Stomach (tissue), 8 donors: ENCODE measurements at regions not wholly inside any gene's neighbourhood (a gene's known extent, or its start where the extent isn't known, plus 50 kb on each side); places are given as distances from the start of the nearest gene placed in this dataset.

Experiments
- DNase-seq, 2 donors: peaks; one replicate each; pipeline versions ENCODE4 v3.0.0 to v3.0.0-alpha.2; 2013 to 2019
- H3K27ac ChIP-seq, 5 donors: fragments of 200-600 bp in 4 of 5; sonication (generic) in 4 of 5; one replicate each; pipeline ENCODE4 v1.5.1; 2013 to 2019; ENCODE audit warnings: mild to moderate bottlenecking in 1 of 5, moderate library complexity in 1 of 5
- H3K27me3 ChIP-seq, 3 donors: fragments of 200-600 bp; sonication (generic); one replicate each; pipeline ENCODE4 v1.5.1; 2017 to 2019; ENCODE audit warnings: mixed run types in 1 of 3
- H3K36me3 ChIP-seq, 4 donors: fragments of 200-600 bp; sonication (generic); 1 replicate in 3 of 4; 2 replicates in 1 of 4; pipeline ENCODE4 v1.5.1; 2016 to 2019
- H3K4me1 ChIP-seq, 4 donors: fragments of 200-600 bp; sonication (generic); one replicate each; pipeline ENCODE4 v1.5.1; 2016 to 2019
- H3K4me3 ChIP-seq, 4 donors: fragments of 200-600 bp; sonication (generic) in 3 of 4; one replicate each; pipeline ENCODE4 v1.5.1; 2016 to 2019; ENCODE audit warnings: mild to moderate bottlenecking in 1 of 4
- H3K9me3 ChIP-seq, 4 donors: fragments of 200-600 bp; sonication (generic); one replicate each; pipeline ENCODE4 v1.5.1; 2016 to 2019
- EP300 ChIP-seq: sonication (generic); formaldehyde crosslinking; IDR thresholded peaks from one replicate; pipeline ENCODE4 v1.6.1; 2017; ENCODE audit warnings: antibody characterized with exemption
- POLR2A ChIP-seq, 4 donors: fragments of 450-650 bp; IDR thresholded peaks; one replicate each; pipeline ENCODE4 v1.6.1; 2016; ENCODE audit warnings: antibody characterized with exemption in 4 of 4, control low read depth in 2 of 4, mild to moderate bottlenecking in 1 of 4, moderate library complexity in 1 of 4
- POLR2AphosphoS5 ChIP-seq, 3 donors: sonication (generic); formaldehyde crosslinking; IDR thresholded peaks; one replicate each; pipeline ENCODE4 v1.6.1; 2016; ENCODE audit warnings: antibody characterized with exemption in 3 of 3
- WGBS, 5 donors: extraction: QIAGEN DNeasy Blood & Tissue Kit in 3 of 5; methylation state at CpG; one replicate each; pipeline versions ENCODE4 v1.1.5 to v1.1.7; 2013 to 2018; 5-methylcytosine and 5-hydroxymethylcytosine counted together
- intact Hi-C: fragments of 100-400 bp; cut with DNase I; formaldehyde crosslinking; loops from one replicate; pipeline ENCODE4 v1.15.1; 2023; ENCODE audit warnings: low total_unique reads
- TF ChIP-seq, protein P1 (sequence below), 7 experiments: fragments of 450-650 bp in 4 of 7; fragments of 200-600 bp in 3 of 7; sonication (generic) in 3 of 7; IDR thresholded peaks; one replicate each; pipeline ENCODE4 v1.5.1; 2016 to 2019; ENCODE audit warnings: antibody characterized with exemption in 7 of 7, control low read depth in 2 of 7, mild to moderate bottlenecking in 1 of 7
- donor health status: healthy with polysubstance abuse.
- donor health status: Bipolar disorder and iron deficiency.
- donor health status: healthy.

DNA sequence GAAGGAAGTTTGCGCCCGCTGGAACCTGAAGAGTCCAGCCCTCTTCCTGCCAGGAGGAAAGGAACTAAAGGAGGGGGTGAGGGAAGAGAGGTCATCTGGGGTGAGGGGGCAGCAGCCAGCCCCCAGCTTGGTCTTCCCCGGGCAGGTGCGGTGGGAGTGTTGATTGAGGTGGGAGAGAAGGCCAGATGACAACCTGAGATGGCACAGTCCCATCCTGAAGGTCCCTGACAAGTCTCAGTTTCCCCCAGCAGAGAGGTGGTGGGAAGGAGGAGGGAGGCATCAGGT is 240.9 kb downstream of the HAUS1 start:
- WGBS, 5 donors, result 81 to 87% (median 84%) methylated on average over 4 of the region's 4 CpGs
- no peaks in the 10 kb centered on the region for H3K9me3 ChIP-seq
- TF ChIP-seq EP300 (no peak), POLR2AphosphoS5 (IDR thresholded peaks at IDR 0.05) (no peak), POLR2A (IDR thresholded peaks at IDR 0.05) (no peak)
- TF ChIP-seq, protein P1, sequence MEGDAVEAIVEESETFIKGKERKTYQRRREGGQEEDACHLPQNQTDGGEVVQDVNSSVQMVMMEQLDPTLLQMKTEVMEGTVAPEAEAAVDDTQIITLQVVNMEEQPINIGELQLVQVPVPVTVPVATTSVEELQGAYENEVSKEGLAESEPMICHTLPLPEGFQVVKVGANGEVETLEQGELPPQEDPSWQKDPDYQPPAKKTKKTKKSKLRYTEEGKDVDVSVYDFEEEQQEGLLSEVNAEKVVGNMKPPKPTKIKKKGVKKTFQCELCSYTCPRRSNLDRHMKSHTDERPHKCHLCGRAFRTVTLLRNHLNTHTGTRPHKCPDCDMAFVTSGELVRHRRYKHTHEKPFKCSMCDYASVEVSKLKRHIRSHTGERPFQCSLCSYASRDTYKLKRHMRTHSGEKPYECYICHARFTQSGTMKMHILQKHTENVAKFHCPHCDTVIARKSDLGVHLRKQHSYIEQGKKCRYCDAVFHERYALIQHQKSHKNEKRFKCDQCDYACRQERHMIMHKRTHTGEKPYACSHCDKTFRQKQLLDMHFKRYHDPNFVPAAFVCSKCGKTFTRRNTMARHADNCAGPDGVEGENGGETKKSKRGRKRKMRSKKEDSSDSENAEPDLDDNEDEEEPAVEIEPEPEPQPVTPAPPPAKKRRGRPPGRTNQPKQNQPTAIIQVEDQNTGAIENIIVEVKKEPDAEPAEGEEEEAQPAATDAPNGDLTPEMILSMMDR (IDR thresholded peaks at IDR 0.05), result no peak
- H3K4me3 ChIP-seq, result no peak overlapping the region
- no peaks in the 10 kb centered on the region for H3K36me3 ChIP-seq
- H3K27me3 ChIP-seq, result peaks cover 0 to 13% (median 0%) of the 10 kb centered on the region in 3 donors
- H3K4me1 ChIP-seq, result peaks cover 0 to 7% (median 0%) of the 10 kb centered on the region in 4 donors
- H3K27ac ChIP-seq, result no peak overlapping the region
- DNase-seq, result no peak
- intact Hi-C loops, result no loop called here

DNA sequence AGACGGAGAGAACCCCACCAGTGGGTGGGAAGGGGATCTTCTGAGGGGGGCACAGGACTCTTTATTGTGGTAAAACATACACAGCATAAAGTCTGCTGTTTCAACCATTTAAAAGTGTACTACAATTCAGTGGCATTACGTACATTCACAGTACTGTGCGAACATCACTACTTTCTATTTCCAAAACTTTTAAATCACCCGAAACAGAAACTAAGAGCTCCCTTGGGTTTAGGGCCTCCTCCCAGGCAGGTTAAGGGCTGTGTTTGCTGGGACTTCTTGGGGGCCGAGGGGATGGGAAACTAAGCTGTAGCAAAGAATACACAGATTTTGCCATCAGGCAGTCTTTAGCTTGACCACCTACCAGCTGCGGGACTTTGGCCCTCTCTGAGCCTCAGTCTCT is 242.0 kb downstream of the HAUS1 start:
- no peak for DNase-seq
- Histone ChIP-seq H3K4me1 (peaks cover 0 to 7% (median 0%) of the 10 kb centered on the region in 4 donors), H3K27me3 (peaks cover 0 to 9% (median 0%) of the 10 kb centered on the region in 3 donors), H3K27ac (no peak overlapping the region), H3K4me3 (no peak overlapping the region), H3K36me3 (no peaks in the 10 kb centered on the region), H3K9me3 (no peaks in the 10 kb centered on the region)
- 89 to 95% (median 92%) methylated on average over 6 of the region's 6 CpGs for WGBS, 5 donors
- TF ChIP-seq EP300 (no peak), POLR2A (IDR thresholded peaks at IDR 0.05) (no peak), POLR2AphosphoS5 (IDR thresholded peaks at IDR 0.05) (no peak)
- TF ChIP-seq, protein P1 (IDR thresholded peaks at IDR 0.05), result no peak
- intact Hi-C loops, result no loop called here

DNA sequence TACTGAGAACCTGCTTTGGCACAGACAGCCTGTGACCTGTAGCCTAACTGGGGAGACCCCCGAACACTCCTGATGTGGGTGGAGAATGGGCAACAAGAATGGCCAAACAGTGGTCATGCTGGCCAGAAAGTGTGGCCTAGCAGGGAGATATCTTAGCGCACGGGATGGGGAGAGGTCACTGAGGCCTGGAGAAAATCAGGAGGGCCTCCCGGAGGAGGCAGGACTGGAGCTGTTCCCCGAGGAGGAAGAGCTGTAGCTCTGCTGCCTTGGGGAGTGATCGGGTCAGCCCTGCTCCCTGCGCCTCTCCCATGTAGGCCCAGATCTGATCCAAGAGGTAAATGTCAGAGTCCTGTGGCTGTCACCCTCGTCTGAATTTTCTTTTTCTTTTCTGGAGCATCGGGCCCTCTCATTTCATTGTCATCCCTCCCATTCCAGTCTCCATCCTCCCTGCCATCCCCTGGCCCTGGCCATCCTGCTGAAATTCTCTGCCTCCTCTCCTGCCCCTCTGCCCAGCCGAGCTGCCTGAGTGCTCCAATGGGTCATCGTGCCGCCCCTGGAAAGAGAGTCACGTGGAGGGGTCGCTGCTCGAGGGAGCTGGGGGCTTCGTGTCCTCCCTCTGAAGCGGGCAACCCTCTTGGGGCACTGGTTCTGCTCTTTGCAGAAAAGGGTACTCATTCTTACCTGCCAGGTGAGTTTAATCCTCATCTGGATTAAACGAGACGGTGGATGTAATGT is 242.9 kb downstream of the HAUS1 start:
- Histone ChIP-seq H3K27ac (no peak overlapping the region), H3K36me3 (no peaks in the 10 kb centered on the region), H3K4me1 (peaks cover 0 to 7% (median 0%) of the 10 kb centered on the region in 4 donors), H3K27me3 (peaks cover 0 to 9% (median 0%) of the 10 kb centered on the region in 3 donors), H3K9me3 (no peaks in the 10 kb centered on the region), H3K4me3 (no peak overlapping the region)
- 88 to 91% (median 89%) methylated on average over 19 of the region's 19 CpGs for WGBS, 5 donors
- intact Hi-C loops, result no loop called here
- TF ChIP-seq POLR2A (IDR thresholded peaks at IDR 0.05) (no peak), POLR2AphosphoS5 (IDR thresholded peaks at IDR 0.05) (no peak), EP300 (no peak)
- TF ChIP-seq, protein P1 (IDR thresholded peaks at IDR 0.05), result no peak
- no peak for DNase-seq

DNA sequence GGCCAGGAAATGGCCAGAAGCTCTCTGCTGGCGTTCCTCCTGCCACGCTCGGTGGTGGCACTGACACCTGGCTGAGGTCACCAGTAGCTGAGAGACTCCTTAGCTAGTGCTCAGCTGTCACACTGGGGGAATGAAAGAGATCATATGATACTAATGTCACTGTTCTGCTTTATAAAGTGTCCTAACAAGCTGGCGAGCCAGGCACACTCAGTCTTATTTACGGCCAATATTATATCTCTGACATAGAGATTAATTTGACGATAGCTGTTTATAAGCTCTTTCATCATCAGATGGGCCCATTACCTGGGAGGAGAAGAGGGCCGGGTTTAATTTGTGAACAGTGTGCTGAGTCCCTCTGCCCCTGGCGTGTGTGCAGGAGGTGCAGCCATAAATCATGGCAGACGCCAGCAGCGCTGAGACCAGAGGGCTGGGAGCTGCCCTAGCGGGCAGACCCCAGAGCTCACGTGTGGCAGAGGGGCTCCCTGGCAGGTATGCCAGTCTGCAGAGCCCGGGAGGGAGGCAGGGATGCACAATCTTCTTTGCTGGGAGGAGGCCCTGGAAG is 246.5 kb downstream of the HAUS1 start:
- TF ChIP-seq POLR2A (IDR thresholded peaks at IDR 0.05), result no peak
- TF ChIP-seq EP300, result no peak
- TF ChIP-seq POLR2AphosphoS5 (IDR thresholded peaks at IDR 0.05), result no peak
- TF ChIP-seq, protein P1 (IDR thresholded peaks at IDR 0.05), result no peak
- 60 to 79% (median 74%) methylated on average over 13 of the region's 13 CpGs for WGBS, 5 donors
- no peaks in the 10 kb centered on the region for H3K9me3 ChIP-seq
- intact Hi-C loops, result no loop called here
- H3K27me3 ChIP-seq, result no peaks in the 10 kb centered on the region
- no peak for DNase-seq
- H3K4me1 ChIP-seq, result no peaks in the 10 kb centered on the region
- no peaks in the 10 kb centered on the region for H3K36me3 ChIP-seq
- no peak overlapping the region for H3K27ac ChIP-seq
- no peak overlapping the region for H3K4me3 ChIP-seq
